HL-60 (cell line): ENCODE measurements at regions not wholly inside any gene's neighbourhood (a gene's known extent, or its start where the extent isn't known, plus 50 kb on each side); places are given as distances from the start of the nearest gene placed in this dataset.

Source experiments
- CTCF ChIP-seq: IDR thresholded peaks from one replicate; pipeline ENCODE4 v1.5.1; 2011; ENCODE audit warnings: low read length, control low read depth, inconsistent platforms; ENCODE audit not compliant: insufficient read depth
- GABPA ChIP-seq: IDR thresholded peaks from 2 replicates; pipeline ENCODE4 v1.6.1; 2012; ENCODE audit warnings: low read depth

- TF ChIP-seq GABPA (no peak), CTCF (no peak)
Measured at GRCh38 chr21:16900685-16901084, 612.2 kb upstream of the CXADR start.
